Thyroid gland (tissue), 4 donors: ENCODE measurements at regions not wholly inside any gene's neighbourhood (a gene's known extent, or its start where the extent isn't known, plus 50 kb on each side); places are given as distances from the start of the nearest gene placed in this dataset.
"Not testable (repeated sequence)": the region's sequence is repeated elsewhere in the genome, so short reads cannot be mapped to it uniquely, and the experiment has no call there.

Source experiments
- DNase-seq, 2 donors: peaks; one replicate each; pipeline ENCODE4 v3.0.0-alpha.2; 2019
- H3K27ac ChIP-seq, 3 donors: fragments of 200-600 bp; sonication (generic); 1 replicate in 2 of 3; 2 replicates in 1 of 3; pipeline ENCODE4 v1.5.1; 2016 to 2019; ENCODE audit warnings: mild to moderate bottlenecking in 1 of 3, moderate library complexity in 1 of 3
- H3K27me3 ChIP-seq: fragments of 200-600 bp; sonication (generic); one replicate; pipeline ENCODE4 v1.5.1; 2019
- H3K36me3 ChIP-seq, 2 donors: fragments of 200-600 bp; sonication (generic); one replicate each; pipeline ENCODE4 v1.5.1; 2016 to 2019
- H3K4me1 ChIP-seq, 2 donors: fragments of 200-600 bp; sonication (generic); one replicate each; pipeline ENCODE4 v1.5.1; 2017 to 2019
- H3K4me3 ChIP-seq, 3 donors: fragments of 200-600 bp; sonication (generic); replicated peaks in 1 of 3; 1 replicate in 2 of 3; 2 replicates in 1 of 3; pipeline ENCODE4 v1.5.1; 2016; ENCODE audit warnings: mild to moderate bottlenecking in 1 of 3
- H3K9me3 ChIP-seq: fragments of 200-600 bp; sonication (generic); one replicate; pipeline ENCODE4 v1.5.1; 2017
- POLR2A ChIP-seq, 2 donors: fragments of 450-650 bp; IDR thresholded peaks; one replicate each; pipeline ENCODE4 v1.6.1; 2017; ENCODE audit warnings: antibody characterized with exemption in 2 of 2, mild to moderate bottlenecking in 2 of 2, moderate library complexity in 1 of 2
- WGBS, 2 donors: methylation state at CpG; one replicate each; pipeline ENCODE4 v1.1.5; 2017; 5-methylcytosine and 5-hydroxymethylcytosine counted together
- intact Hi-C: fragments of 100-400 bp; cut with DNase I; formaldehyde crosslinking; loops from one replicate; pipeline ENCODE4 v1.15.1; 2023
- TF ChIP-seq, protein P1 (sequence below), 6 experiments: fragments of 200-600 bp in 3 of 6; fragments of 450-650 bp in 3 of 6; sonication (generic) in 3 of 6; IDR thresholded peaks; one replicate each; pipeline ENCODE4 v1.5.1; 2016 to 2019; ENCODE audit warnings: antibody characterized with exemption in 6 of 6, mild to moderate bottlenecking in 2 of 6, inconsistent platforms in 1 of 6, moderate library complexity in 1 of 6

DNA sequence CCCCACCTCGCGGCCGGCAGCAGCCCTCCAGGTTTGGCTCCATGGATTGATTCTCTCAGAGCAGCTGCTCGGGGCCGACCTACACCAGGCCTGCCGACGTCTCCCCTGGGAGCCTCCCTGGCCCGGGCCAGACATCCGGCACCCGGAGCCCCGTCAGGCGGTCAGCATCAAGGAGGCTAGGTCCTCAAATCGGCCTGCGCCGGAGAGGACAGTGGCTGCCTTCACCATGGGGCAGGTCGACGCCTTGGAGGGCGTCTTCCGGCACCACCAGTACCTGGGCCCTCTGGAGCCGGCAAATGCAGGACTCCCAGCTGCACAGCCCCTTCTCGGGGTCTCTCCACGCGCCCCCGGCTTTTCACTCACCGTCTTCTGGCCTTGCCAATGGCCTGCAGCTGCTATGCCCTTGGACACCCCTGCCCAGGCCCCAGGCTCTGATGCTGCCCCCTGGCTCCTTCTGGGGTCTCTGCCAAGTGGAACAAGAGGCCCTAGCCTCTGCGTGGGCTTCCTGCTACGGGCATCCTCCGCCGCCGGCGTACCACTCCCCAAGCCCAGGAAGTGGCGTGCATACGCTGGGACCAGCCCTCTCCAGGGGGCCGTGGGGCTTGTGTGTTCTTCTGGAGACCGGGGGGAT, 341.8 kb downstream of the MAGEB5 start:
- no peaks in the 10 kb centered on the region for H3K36me3 ChIP-seq
- H3K9me3 ChIP-seq: no peaks in the 10 kb centered on the region
- DNase-seq: no peak
- WGBS, 2 donors: 97 to 100% methylated on average over 5 of the region's 35 CpGs
- no peak overlapping the region for H3K27ac ChIP-seq
- intact Hi-C loops: no loop called here
- H3K27me3 ChIP-seq: no peaks in the 10 kb centered on the region
- TF ChIP-seq, protein P1, sequence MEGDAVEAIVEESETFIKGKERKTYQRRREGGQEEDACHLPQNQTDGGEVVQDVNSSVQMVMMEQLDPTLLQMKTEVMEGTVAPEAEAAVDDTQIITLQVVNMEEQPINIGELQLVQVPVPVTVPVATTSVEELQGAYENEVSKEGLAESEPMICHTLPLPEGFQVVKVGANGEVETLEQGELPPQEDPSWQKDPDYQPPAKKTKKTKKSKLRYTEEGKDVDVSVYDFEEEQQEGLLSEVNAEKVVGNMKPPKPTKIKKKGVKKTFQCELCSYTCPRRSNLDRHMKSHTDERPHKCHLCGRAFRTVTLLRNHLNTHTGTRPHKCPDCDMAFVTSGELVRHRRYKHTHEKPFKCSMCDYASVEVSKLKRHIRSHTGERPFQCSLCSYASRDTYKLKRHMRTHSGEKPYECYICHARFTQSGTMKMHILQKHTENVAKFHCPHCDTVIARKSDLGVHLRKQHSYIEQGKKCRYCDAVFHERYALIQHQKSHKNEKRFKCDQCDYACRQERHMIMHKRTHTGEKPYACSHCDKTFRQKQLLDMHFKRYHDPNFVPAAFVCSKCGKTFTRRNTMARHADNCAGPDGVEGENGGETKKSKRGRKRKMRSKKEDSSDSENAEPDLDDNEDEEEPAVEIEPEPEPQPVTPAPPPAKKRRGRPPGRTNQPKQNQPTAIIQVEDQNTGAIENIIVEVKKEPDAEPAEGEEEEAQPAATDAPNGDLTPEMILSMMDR (IDR thresholded peaks at IDR 0.05): no peak
- no peak for TF ChIP-seq POLR2A (IDR thresholded peaks at IDR 0.05)
- H3K4me3 ChIP-seq: no peak overlapping the region
- H3K4me1 ChIP-seq: no peaks in the 10 kb centered on the region

DNA sequence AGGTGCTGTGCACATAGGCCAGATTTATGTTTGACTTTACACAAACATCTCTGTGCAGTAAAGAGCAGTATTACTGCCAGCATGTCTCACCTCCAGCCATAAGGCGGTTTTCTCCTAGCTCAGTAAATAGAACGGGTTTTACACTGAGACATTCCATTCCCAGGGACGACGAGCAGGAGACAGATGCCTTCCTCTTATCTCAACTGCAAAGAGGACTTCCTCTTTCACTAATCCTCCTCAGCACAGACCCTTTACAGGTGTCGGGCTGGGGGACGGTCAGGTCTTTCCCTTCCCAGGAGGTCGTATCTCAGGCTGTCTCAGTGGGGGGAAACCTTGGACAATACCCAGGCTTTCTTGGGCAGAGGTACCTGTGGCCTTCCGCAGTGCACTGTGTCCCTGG, 309.8 kb downstream of the MAGEB5 start:
- intact Hi-C loops, H3K36me3 ChIP-seq, H3K4me3 ChIP-seq, H3K27me3 ChIP-seq, H3K27ac ChIP-seq, H3K9me3 ChIP-seq, DNase-seq, H3K4me1 ChIP-seq: not testable (repeated sequence)
- 32 to 41% methylated on average over 2 to 8 of the region's 8 CpGs for WGBS, 2 donors

GRCh38 chrX:26522501-26522900, 306.5 kb downstream of the MAGEB5 start:
- Histone ChIP-seq H3K27ac (no peak overlapping the region), H3K9me3 (no peaks in the 10 kb centered on the region), H3K36me3 (no peaks in the 10 kb centered on the region), H3K27me3 (no peaks in the 10 kb centered on the region), H3K4me1 (no peaks in the 10 kb centered on the region), H3K4me3 (no peak overlapping the region)
- intact Hi-C loops: no loop called here
- WGBS, 2 donors: 40 to 41% methylated on average over 2 of the region's 2 CpGs
- no peak for TF ChIP-seq POLR2A (IDR thresholded peaks at IDR 0.05)
- TF ChIP-seq, protein P1 (IDR thresholded peaks at IDR 0.05): no peak
- DNase-seq: no peak

DNA sequence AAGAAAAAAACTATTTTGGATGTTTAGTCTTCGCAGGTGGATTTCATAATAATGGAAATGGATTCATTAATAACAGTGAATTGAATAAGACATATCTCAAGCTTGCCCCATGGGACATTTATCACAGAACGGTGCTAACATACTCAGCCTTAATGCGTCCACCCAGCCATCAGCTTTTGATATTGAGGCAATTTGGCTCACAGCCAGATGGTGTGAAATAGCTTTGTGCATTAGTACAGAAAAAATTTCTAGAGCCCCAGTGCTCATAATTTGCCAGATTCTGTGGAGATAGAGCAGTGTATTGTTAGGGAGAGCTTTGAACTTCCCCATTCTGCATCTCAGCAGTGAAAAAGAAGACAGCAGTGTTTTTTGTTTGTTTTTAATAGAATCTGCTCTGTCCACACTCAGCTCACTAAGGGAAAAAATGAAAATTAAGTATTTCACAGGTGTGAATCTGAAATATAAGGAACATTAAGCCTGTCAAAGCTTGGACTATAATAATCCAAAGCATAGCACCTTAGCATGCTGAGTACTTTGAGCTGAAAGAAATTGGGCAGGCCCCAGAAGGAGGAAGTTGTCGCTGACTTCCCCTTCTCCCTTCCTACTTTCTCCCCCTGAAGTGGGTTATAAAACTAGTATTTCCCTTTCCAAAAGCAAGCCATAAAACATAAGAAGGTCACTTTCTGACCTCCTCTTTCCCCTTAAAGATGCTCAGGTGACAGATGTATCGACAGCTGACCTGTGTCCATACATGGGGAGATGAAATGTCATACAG, 295.8 kb downstream of the MAGEB5 start:
- no peak overlapping the region for H3K27ac ChIP-seq
- 71 to 84% methylated on average over 5 of the region's 5 CpGs for WGBS, 2 donors
- no peaks in the 10 kb centered on the region for H3K9me3 ChIP-seq
- intact Hi-C loops: no loop called here
- TF ChIP-seq, protein P1 (IDR thresholded peaks at IDR 0.05): no peak
- TF ChIP-seq POLR2A (IDR thresholded peaks at IDR 0.05): no peak
- no peaks in the 10 kb centered on the region for H3K4me1 ChIP-seq
- H3K4me3 ChIP-seq: no peak overlapping the region
- no peaks in the 10 kb centered on the region for H3K27me3 ChIP-seq
- DNase-seq: no peak
- H3K36me3 ChIP-seq: no peaks in the 10 kb centered on the region

DNA sequence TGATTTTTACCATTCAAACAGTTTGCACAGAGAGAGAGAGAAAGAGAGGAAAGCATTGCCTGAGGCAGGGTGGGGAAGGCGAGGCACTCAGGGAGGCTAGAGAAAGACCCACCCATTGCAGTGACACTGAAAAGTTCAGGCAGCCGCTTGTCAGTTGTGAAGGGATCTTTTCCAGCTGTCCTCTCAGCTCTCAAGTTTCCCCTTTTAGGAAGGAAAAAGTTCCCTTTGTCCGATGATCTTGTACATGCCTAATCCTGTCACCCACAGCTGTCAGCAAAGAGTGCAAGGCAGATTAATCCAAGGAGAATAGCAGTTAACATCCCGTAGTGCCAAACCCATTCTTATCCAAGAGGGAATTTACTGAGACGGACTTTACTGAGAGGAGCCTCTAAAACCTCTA, 255.0 kb downstream of the MAGEB5 start:
- 79 to 88% methylated on average over 5 of the region's 5 CpGs for WGBS, 2 donors
- intact Hi-C loops: no loop called here

More for the DNA sequence above, 255.0 kb downstream of the MAGEB5 start:
- no peak for TF ChIP-seq POLR2A (IDR thresholded peaks at IDR 0.05)
- TF ChIP-seq, protein P1 (IDR thresholded peaks at IDR 0.05): no peak
- Histone ChIP-seq H3K4me3 (no peak overlapping the region), H3K27ac (no peak overlapping the region), H3K27me3 (no peaks in the 10 kb centered on the region), H3K4me1 (no peaks in the 10 kb centered on the region), H3K9me3 (no peaks in the 10 kb centered on the region), H3K36me3 (no peaks in the 10 kb centered on the region)
- no peak for DNase-seq
